GM18909 (cell line): ENCODE measurements at regions not wholly inside any gene's neighbourhood (a gene's known extent, or its start where the extent isn't known, plus 50 kb on each side); places are given as distances from the start of the nearest gene placed in this dataset.

ENCODE experiments used
- ATAC-seq: cut with Tn5 transposase; IDR thresholded peaks from one replicate; pipeline ENCODE4 v1.9.1; 2021; ENCODE audit warnings: mild to moderate bottlenecking; ENCODE audit not compliant: unreplicated experiment, poor library complexity

DNA sequence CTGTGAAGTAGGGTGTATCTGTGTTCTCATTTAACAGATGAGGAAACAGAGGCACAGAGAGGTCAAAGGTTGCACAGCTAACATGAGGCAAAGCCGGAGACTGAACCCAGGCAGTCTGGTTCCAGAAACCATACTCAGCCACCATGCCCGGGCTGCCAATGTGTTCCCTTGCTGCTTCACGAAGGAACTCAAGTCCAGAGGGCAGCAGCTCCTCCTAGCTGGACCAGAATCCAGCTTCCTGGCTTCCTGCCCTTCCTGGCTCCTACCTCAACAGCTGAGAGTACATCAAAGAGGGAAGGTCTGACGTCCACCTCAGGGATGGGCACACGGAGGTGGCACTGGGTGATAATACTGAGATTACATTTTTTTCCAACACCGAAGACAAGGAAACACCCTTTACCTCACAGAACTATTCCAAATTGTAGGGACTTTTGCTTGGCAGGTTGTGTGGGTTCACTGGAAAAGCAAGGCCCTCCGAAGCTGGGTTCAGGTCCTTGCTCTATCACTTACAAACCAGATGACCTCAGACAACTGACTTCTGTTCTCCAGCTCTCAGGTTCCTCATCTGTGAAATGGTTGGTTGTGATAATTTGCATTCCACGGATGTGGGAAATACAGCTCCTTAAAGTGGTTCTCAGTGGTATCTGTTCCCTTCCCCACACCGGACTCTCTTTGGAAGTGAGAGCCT is 154.1 kb upstream of the ZMIZ1 start:
- no peak for ATAC-seq

- no peak for ATAC-seq
These were observed 153.6 kb upstream of the ZMIZ1 start for GRCh38 chr10:78915190-78915518.

DNA sequence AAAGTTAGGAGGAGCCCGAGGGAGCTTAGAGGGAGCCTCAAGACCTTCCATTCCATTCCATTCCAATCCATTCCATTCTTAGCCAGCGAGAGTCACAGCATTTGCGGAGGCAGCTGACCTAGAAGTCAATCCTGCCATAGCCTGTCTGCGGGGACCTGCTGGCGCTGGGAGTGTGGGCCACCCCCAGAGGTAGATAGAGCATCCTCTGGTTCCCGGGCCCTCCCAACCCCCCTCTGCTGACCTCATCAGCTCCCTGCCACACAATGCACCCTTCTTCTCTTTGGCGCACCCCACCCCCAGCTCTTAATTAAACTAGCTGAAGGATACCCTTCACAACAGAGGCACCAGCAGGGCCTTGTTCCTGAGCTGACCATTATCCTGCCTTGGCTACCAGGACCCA is 152.5 kb upstream of the ZMIZ1 start:
- no peak for ATAC-seq

DNA sequence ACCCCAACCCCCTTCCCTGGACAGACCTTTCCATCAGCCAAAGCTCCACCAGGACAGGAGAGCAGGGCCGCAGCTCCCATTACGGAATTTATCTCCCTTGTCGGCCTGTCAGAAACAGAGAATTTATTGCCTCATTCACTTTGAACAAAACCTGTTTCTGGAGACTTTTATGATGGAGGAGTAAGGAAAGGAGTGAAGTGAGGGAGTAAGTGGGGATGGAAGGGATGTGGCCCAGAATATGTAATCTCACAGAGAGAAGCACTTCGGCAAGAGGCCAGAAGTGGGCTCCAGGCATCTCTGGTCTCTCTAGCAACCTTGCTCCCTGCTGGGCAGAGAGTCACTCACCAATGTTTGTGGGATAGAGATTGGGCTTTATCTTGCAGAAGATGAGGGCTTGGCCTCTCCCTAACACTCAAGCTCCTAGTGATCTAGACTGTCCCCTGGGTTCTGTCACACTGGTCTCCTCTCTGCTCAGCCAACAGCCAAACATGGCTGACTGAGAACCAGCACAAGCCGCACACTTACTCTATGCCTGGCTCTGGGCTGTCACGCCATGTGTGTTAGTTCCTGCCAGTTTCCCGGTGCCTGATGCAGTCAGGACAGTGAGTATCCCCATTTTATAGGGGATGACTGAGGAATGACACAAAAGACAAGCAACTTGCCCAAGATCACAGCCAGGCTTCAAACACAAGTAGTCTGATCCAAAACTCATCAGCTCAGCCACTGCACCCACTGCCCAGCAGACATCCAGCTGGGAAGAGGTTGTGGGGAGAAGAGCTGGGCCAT is 149.4 kb upstream of the ZMIZ1 start:
- ATAC-seq: no peak

GRCh38 chr10:78920011-78920410 is 148.8 kb upstream of the ZMIZ1 start:
- no peak for ATAC-seq

GRCh38 chr10:78921895-78922294 is 146.9 kb upstream of the ZMIZ1 start:
- ATAC-seq: no peak

- no peak for ATAC-seq
These were observed 145.0 kb upstream of the ZMIZ1 start for GRCh38 chr10:78923647-78924318.

DNA sequence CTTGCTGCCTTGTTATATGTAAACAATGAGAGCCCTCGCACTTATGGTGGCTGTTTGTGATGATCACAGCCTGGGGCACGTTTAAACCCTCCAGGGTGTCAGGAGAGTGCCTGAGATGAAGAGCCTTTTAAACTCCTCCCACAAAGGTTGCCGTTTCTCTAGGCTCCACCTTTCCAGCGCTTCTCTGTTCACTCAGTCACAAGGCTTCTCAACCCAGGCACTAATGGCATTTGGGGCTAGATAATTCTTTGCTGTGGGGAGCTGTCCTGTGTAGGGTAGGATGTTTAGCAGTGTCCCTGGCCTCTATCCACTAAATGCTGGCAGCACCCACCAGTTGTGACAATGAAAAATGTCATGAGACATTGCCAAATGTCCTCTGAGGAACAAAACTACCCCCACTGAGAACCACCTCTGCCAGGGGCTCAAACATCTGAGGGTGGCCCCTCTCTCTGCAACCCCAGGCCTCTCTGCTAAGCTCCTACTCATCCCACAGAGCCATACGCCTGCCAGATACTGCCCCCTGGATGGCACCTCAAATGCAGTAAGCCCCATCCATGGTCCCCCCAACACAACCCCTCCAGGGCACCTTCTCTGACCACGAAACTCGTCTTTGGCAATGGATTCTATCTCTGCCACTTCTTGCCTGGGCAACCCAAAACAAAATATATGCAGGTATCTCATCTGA is 144.3 kb upstream of the ZMIZ1 start:
- ATAC-seq: no peak

DNA sequence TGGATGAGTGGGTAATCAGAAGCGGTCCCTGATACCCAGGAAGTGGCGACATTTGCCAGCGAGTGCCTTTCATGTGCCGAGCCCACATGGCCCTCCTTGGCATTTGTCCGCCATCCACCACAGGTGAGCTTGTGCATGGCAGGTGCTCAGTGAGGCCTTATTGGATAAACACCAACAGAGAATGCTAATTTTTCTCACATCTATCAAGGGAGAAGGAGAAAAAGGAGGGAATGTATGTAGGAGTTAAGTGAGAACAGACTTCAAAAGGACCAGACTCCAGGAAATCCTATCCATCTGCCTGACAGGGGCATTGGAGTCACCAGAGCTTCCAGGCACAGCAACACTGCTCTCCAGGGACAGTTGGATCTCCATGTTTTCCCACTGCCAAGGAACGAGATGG is 143.5 kb upstream of the ZMIZ1 start:
- no peak for ATAC-seq

GRCh38 chr10:78925800-78926319 is 142.9 kb upstream of the ZMIZ1 start:
- ATAC-seq: no peak

- no peak for ATAC-seq
These were observed 141.3 kb upstream of the ZMIZ1 start for GRCh38 chr10:78927257-78927995.

GRCh38 chr10:78928330-78928729 is 140.4 kb upstream of the ZMIZ1 start:
- no peak for ATAC-seq

GRCh38 chr10:78929541-78929940 is 139.2 kb upstream of the ZMIZ1 start:
- ATAC-seq: no peak

DNA sequence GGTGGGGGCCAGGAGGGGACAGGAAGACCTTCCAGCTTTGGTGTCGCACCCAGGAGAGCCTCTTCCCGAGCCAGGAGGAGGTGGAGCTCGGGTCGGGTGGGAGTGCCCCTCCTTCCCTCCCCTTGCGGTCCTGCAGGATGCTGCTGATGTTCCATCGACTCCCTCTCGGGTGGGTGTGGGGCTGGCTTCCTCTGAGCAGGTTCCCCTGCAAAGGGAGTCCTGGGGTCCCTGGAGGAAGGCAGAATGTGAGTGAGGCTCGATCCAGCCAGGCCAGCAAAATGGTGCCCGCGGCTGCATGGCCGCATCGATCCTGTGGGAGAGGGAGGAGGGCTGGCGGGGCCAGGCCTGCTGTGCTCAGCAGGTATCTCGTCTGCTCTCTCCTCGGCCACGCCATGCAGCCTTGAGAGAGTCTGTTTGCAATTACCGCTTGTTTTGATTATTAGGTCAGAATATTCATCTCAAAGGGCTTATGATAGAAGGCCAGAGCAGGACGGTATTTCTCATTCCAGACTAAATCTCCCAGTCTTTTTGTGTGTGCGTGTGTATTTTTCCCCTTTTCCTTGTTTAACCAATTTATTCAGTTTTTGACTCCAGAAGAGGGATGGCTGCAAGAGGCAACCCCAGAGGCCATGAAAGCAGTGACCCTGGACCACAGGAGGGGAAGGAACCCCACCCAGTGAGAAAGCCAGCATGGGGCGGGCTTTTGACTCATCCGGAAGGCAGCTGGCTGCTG is 137.3 kb upstream of the ZMIZ1 start:
- no peak for ATAC-seq

- ATAC-seq: no peak
These were observed 136.7 kb upstream of the ZMIZ1 start for GRCh38 chr10:78932054-78932386.

GRCh38 chr10:78932861-78933260 is 135.9 kb upstream of the ZMIZ1 start:
- no peak for ATAC-seq

GRCh38 chr10:78933828-78934531 is 134.8 kb upstream of the ZMIZ1 start:
- ATAC-seq: no peak

GRCh38 chr10:78934532-78934898 is 134.3 kb upstream of the ZMIZ1 start:
- ATAC-seq: no peak

DNA sequence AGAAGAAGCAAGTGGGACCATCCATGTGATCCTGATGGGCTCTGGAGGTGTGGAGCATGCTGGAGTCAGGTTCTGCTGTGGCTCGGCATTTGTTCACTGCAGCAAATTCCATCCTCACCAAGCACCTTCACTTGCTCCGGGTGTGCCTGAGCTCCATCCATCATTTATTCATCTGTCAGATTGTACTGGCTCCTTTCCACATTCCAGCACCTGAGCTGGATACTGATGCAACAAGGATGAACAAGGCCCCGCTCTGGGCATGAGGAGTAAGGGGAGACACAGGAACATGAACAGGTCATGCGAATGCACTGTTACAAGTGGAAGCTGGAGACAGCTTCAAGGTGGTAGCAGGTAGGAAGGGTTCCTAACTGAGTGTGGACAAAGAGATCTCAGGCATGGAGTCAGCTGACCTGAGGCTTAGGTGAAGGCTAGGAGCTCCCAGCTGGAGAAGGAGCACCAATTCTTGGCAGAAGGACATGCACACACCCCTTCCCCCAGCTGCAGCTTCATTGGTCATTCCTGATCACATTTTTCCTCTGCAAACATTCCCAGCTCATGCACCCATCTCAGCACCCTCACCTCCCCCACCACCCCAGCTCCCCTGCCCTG is 133.7 kb upstream of the ZMIZ1 start:
- ATAC-seq: no peak
